ENCODE measurements at regions not wholly inside any gene's neighbourhood (a gene's known extent, or its start where the extent isn't known, plus 50 kb on each side); places are given as distances from the start of the nearest gene placed in this dataset.

- no peak for DNase-seq (ENCODE audit: low spot score)
Observed at GRCh38 chr5:89299998-89300397, 417.0 kb upstream of the MEF2C start.

GRCh38 chr5:89297066-89297465 is 414.1 kb upstream of the MEF2C start:
- DNase-seq (ENCODE audit: low spot score), result no peak

DNA sequence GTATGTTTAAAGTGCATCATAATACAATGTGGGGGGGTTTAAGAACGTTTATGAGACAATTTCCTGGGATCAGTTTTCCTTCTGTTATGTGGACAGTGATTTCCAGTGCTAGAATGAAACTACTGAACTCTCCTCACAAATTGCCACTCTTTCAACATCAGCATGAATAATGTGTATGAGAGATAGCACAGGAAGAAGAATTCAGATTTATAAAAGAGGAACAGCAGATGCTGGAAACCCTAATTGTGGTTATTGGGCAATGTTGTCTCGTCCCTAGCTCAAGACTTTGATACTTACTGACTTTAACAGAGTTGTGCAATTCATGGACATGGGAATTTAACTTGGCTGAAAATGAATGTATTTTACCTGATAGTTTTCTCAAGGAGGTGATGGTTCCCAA is 410.8 kb upstream of the MEF2C start:
- no peak for DNase-seq (ENCODE audit: low spot score)

- no peak for DNase-seq (ENCODE audit: low spot score)
Observed at GRCh38 chr5:89292487-89292886, 409.5 kb upstream of the MEF2C start.

GRCh38 chr5:89289604-89290003 is 406.6 kb upstream of the MEF2C start:
- no peak for DNase-seq (ENCODE audit: low spot score)

- DNase-seq (ENCODE audit: low spot score), result no peak
Observed at GRCh38 chr5:89287964-89288363, 405.0 kb upstream of the MEF2C start.

GRCh38 chr5:89286320-89286719 is 403.3 kb upstream of the MEF2C start:
- DNase-seq (ENCODE audit: low spot score), result no peak

DNA sequence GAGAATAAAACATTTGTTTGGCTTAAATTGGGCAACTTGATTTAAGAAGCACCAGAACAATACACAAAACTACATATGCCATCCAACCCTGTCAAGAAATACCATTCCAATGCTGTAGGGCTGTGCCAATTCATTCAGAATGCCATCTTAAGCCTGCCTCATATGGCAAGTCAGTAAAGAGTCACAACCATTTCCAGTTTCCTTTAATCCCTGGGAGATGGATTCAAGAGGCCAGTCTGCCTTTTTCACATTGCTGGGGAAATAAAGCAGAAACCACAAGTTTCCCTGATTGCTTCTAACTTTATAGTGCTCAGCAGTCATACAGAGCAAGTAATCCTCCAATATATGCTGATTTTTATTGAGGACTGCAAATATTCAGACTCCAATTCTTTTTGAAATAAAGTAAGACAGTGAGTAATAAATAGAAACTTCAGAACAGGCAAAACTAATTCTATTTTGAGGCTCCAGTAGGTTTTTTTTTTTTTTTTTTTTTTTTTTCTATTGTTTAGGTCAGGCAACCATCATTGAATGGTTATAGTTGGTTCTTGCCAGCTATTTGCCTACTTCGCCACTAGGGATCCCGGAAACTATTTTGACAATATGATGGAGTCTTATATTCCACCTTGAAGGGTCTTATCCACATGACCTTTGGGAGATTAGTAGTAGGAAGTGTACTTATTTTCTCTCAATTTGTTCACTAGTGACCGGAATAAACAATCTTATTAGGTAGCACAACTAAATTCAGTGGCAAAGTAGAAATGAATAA is 400.9 kb upstream of the MEF2C start:
- no peak for DNase-seq (ENCODE audit: low spot score)

- DNase-seq (ENCODE audit: low spot score), result no peak
Observed at GRCh38 chr5:89282554-89283510, 399.8 kb upstream of the MEF2C start.

GRCh38 chr5:89281766-89282553 is 399.0 kb upstream of the MEF2C start:
- DNase-seq (ENCODE audit: low spot score), result no peak

DNA sequence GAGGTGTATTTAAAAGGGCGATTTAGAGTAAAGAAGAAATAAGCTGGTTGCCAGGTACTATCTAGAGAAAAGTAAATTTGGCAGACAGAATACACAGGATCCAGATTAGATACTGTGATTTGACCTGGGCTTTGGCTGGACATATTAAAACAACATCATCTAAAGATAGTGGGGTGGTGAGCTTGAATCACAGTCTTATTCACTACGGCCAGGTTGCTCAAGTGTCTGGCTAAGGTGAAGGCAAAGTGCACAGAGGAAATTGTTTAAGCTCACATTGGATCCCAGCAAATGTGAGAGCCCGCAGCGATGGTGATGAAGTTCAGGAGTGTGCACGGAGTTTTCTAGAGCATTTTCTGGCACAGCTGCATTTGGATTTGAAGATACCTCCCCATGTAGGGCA is 398.2 kb upstream of the MEF2C start:
- no peak for DNase-seq (ENCODE audit: low spot score)

- no peak for DNase-seq (ENCODE audit: low spot score)
Observed at GRCh38 chr5:89280103-89281037, 397.4 kb upstream of the MEF2C start.

GRCh38 chr5:89279391-89280036 is 396.5 kb upstream of the MEF2C start:
- DNase-seq (ENCODE audit: low spot score), result no peak

GRCh38 chr5:89277816-89278215 is 394.8 kb upstream of the MEF2C start:
- DNase-seq (ENCODE audit: low spot score), result no peak

DNA sequence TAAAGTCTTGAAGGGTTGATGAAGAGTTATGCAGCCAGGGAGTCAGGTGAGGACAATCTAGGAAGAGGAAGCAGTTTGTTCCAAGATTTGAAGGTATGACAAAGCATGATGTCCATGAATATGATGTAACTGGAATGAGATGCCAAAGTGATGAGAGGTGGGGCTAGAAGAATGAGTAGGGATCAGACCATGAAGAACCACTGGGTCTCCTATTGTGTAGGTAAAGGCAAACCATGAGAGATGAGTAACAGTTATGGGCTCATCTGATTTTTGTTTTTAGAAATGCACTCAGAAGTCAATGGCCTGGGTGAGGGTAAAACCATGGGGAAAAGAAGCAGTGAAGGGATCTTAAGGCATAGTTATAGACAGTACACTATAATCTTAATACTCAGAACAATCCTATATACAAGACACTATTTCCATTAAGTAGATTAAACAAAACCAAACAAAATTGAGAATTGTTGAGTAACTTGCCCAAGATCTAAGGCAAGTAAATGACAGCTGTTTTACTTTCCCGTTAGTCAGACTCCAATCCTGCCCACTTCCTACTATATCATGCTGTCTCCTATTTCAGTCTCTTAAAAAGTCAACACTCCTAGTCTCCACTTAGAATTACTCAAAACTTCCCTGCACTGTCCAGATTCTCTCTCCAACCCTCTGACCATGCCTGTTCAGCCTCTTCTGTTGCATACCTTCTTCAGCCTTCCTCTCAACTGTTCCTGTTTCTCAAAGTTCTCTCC is 393.8 kb upstream of the MEF2C start:
- no peak for DNase-seq (ENCODE audit: low spot score)

DNA sequence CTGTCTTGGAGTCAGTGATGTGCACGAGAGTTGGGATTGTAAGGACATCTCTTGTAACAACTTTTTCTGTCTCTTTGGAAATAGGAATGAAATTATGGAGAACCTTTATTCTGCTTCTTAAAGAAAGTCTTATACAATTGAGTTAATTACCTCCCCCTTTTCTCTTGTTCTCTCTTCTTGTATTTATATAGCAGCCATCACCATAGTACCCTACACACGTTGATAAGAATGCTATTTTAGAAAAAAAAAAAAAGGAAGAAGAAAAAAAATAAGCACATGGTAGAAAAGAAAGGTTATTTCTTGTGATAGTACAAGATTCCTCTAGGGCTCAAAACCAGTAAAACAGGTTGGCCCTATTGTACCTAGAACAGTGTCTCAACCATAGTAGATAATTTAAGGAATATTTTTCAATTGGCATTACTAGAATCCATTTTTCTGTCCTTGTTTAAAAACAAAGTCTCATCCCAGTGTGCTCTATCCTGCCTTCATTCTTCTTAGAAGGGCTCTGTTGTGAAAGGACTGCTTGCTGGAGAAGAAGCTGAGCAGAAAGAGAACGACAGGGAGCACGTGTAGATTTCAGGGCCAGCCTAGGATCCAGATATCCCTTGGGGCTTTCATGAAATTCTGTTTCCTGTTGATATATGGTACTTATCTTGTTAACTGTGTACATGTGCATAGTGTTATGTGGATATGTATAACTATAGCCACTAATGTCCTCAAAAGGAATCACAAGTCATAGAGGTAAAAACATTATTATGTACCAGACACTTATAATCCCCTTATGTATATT is 392.3 kb upstream of the MEF2C start:
- DNase-seq (ENCODE audit: low spot score), result no peak

DNA sequence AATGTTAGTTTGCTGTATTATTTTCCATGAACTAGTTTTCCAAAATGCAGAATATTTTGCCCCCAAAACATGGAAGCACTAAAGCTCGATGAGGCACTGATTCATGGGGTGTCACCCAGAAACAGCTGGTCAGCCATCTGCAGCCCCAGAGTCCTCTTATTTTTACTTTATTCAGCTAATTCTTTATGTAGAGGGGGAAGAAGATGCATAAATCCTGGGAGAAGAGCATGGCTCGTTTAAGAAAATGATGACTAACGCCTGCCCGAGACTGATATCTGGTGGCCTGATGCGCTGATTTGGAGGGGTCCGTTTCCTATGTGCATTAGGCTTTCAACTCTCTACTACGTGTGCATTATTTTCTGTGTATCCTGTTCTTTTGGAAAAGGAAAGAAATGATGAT is 390.3 kb upstream of the MEF2C start:
- no peak for DNase-seq (ENCODE audit: low spot score)

GRCh38 chr5:89270901-89271300 is 387.9 kb upstream of the MEF2C start:
- no peak for DNase-seq (ENCODE audit: low spot score)

DNA sequence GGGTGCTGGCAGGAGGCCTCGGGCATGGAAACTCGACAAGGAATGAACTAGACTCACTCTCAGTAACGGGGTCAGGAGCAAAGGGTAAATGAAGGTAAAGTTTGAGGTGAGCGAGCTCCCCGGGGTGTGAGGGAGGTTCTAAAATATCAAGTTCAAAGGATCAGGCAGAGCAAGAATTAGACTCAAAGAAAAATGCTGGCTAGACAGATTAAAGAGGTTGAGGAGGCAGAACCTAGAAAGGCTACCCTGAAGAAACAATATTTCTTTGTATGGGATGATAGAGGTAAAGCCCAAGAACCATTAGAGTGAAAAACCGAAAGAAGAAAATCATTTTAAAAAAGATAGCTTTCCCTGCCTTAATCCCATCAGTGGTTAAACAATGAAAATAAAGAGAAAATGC is 386.7 kb upstream of the MEF2C start:
- DNase-seq (ENCODE audit: low spot score), result no peak

Data from hematopoietic multipotent progenitor cell treated with erythropoietin and hydrocortisone succinate and interleukin-3 and kit ligand, for 17 days (in vitro differentiated cells).